HG03108 (cell line): ENCODE measurements at regions not wholly inside any gene's neighbourhood (a gene's known extent, or its start where the extent isn't known, plus 50 kb on each side); places are given as distances from the start of the nearest gene placed in this dataset.

Experiments
- ATAC-seq: cut with Tn5 transposase; IDR thresholded peaks from one replicate; pipeline ENCODE4 v1.9.1; 2021; ENCODE audit warnings: moderate library complexity; ENCODE audit not compliant: unreplicated experiment

- ATAC-seq, result no peak
Observed at GRCh38 chr11:10641912-10642697, 51.5 kb downstream of the IRAG1 start.

GRCh38 chr11:10641177-10641911 is 52.2 kb downstream of the IRAG1 start:
- peak; percentile 81 for ATAC-seq

- no peak for ATAC-seq
Observed at GRCh38 chr11:10640308-10640707, 53.2 kb downstream of the IRAG1 start.

- no peak for ATAC-seq
Observed at GRCh38 chr11:10639350-10639749, 54.2 kb downstream of the IRAG1 start.

GRCh38 chr11:10638316-10638925 is 55.1 kb downstream of the IRAG1 start:
- no peak for ATAC-seq

- no peak for ATAC-seq
Observed at GRCh38 chr11:10637731-10638151, 55.8 kb downstream of the IRAG1 start.

GRCh38 chr11:10634407-10634806 is 59.1 kb downstream of the IRAG1 start:
- no peak for ATAC-seq

- no peak for ATAC-seq
Observed at GRCh38 chr11:10633261-10633660, 60.3 kb downstream of the IRAG1 start.

- no peak for ATAC-seq
Observed at GRCh38 chr11:10632483-10632882, 61.1 kb downstream of the IRAG1 start.

GRCh38 chr11:10631761-10632160 is 61.8 kb downstream of the IRAG1 start:
- ATAC-seq, result no peak

- no peak for ATAC-seq
Observed at GRCh38 chr11:10629411-10630002, 61.0 kb upstream of the LYVE1 start.

GRCh38 chr11:10628508-10629236 is 60.2 kb upstream of the LYVE1 start:
- no peak for ATAC-seq

- no peak for ATAC-seq
Observed at GRCh38 chr11:10627816-10628215, 59.4 kb upstream of the LYVE1 start.

GRCh38 chr11:10627291-10627690 is 58.8 kb upstream of the LYVE1 start:
- ATAC-seq, result no peak

GRCh38 chr11:10625982-10626311 is 57.5 kb upstream of the LYVE1 start:
- ATAC-seq, result no peak

GRCh38 chr11:10625281-10625981 is 57.0 kb upstream of the LYVE1 start:
- ATAC-seq, result no peak

GRCh38 chr11:10623797-10624761 is 55.6 kb upstream of the LYVE1 start:
- ATAC-seq, result no peak

- ATAC-seq, result no peak
Observed at GRCh38 chr11:10622957-10623791, 54.7 kb upstream of the LYVE1 start.
